AG20443 (cell line): ENCODE measurements at regions not wholly inside any gene's neighbourhood (a gene's known extent, or its start where the extent isn't known, plus 50 kb on each side); places are given as distances from the start of the nearest gene placed in this dataset.

Experiments used
- DNase-seq: peaks from one replicate; pipeline ENCODE4 v3.0.0; 2012; ENCODE audit warnings: low spot score, mixed read lengths

- no peak for DNase-seq
Observed at GRCh38 chr16:9469512-9469911, 378.1 kb downstream of the HAPSTR1 start.

- DNase-seq = no peak
Observed at GRCh38 chr16:9476744-9477143, 385.3 kb downstream of the HAPSTR1 start.

- no peak for DNase-seq
Observed at GRCh38 chr16:9479008-9479407, 387.6 kb downstream of the HAPSTR1 start.

GRCh38 chr16:9480503-9480902, 389.1 kb downstream of the HAPSTR1 start:
- no peak for DNase-seq

GRCh38 chr16:9481747-9482730, 390.6 kb downstream of the HAPSTR1 start:
- no peak for DNase-seq

- no peak for DNase-seq
Observed at GRCh38 chr16:9484426-9484825, 393.0 kb downstream of the HAPSTR1 start.

- no peak for DNase-seq
Observed at GRCh38 chr16:9484881-9485280, 393.4 kb downstream of the HAPSTR1 start.

GRCh38 chr16:9489835-9490467, 398.5 kb downstream of the HAPSTR1 start:
- DNase-seq = no peak

GRCh38 chr16:9495824-9496223, 404.4 kb downstream of the HAPSTR1 start:
- no peak for DNase-seq

- DNase-seq = no peak
Observed at GRCh38 chr16:9497750-9498149, 406.3 kb downstream of the HAPSTR1 start.

- no peak for DNase-seq
Observed at GRCh38 chr16:9499941-9500593, 408.6 kb downstream of the HAPSTR1 start.

- DNase-seq = no peak
Observed at GRCh38 chr16:9500872-9501271, 409.4 kb downstream of the HAPSTR1 start.

- no peak for DNase-seq
Observed at GRCh38 chr16:9503251-9503984, 412.0 kb downstream of the HAPSTR1 start.

- no peak for DNase-seq
Observed at GRCh38 chr16:9508328-9508936, 417.0 kb downstream of the HAPSTR1 start.

- DNase-seq = no peak
Observed at GRCh38 chr16:9509663-9510062, 418.2 kb downstream of the HAPSTR1 start.

- no peak for DNase-seq
Observed at GRCh38 chr16:9511389-9511788, 419.9 kb downstream of the HAPSTR1 start.

GRCh38 chr16:9516444-9516843, 425.0 kb downstream of the HAPSTR1 start:
- no peak for DNase-seq

- no peak for DNase-seq
Observed at GRCh38 chr16:9518051-9518450, 426.6 kb downstream of the HAPSTR1 start.

- no peak for DNase-seq
Observed at GRCh38 chr16:9518581-9518980, 427.1 kb downstream of the HAPSTR1 start.

- DNase-seq = no peak
Observed at GRCh38 chr16:9521749-9522370, 430.4 kb downstream of the HAPSTR1 start.

- DNase-seq = no peak
Observed at GRCh38 chr16:9522614-9523013, 431.2 kb downstream of the HAPSTR1 start.
